Right hindlimb (tissue), 1 donor: ENCODE measurements at regions not wholly inside any gene's neighbourhood (a gene's known extent, or its start where the extent isn't known, plus 50 kb on each side); places are given as distances from the start of the nearest gene placed in this dataset.
A peak's percentile ranks its signal among the peaks of the same experiment; 100 is the strongest.

Experiments
- DNase-seq: peaks from one replicate; pipeline ENCODE4 v3.0.0-alpha.2; 2018

DNA sequence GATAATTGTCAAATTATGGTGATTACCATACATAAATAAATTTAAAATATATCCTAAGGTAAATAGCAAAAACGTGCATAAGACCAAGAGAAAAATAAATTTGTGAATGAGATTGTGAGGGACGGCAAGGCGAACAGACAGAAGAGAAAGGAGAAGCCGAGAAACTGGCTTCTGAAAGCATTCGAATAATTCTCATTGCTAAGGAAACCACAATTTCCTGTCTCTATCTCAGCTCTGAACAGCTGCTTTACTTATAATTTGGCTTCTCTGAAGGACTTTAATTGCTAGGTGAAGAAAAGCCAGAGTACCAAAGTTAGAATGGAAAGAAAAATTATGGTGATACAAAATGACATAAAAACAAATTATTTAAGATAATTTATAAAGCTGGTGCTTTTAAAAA lies 79.0 kb upstream of the RGS17 start:
- DNase-seq, result no peak

- peak; percentile 68 for DNase-seq
These were observed 77.6 kb upstream of the RGS17 start for GRCh38 chr6:153208706-153209105.

- no peak for DNase-seq
These were observed 76.5 kb upstream of the RGS17 start for GRCh38 chr6:153207617-153208016.

- no peak for DNase-seq
These were observed 75.9 kb upstream of the RGS17 start for GRCh38 chr6:153207006-153207405.

- no peak for DNase-seq
These were observed 62.1 kb upstream of the RGS17 start for GRCh38 chr6:153192943-153193885.

DNA sequence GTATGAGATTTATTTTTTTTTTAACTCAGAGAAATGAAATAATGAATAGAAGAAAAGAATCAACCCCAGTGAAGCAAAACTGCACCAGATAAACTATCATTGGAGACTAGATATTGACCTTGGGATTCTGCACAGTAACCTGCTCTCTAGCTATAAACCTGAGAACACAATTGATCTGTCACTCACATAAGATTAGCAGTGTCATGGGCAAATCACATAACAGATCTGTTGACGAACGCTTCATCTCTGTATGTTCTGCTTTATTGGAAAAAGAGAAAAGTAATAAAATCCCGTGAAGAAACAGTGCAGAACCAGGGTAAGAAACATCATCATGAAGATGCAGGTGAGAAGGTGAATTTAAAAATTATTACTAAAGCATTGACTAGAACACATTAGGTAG lies 52.8 kb upstream of the RGS17 start:
- no peak for DNase-seq
